LNCaP clone FGC (cell line): ENCODE measurements at regions not wholly inside any gene's neighbourhood (a gene's known extent, or its start where the extent isn't known, plus 50 kb on each side); places are given as distances from the start of the nearest gene placed in this dataset.

ENCODE experiments used
- DNase-seq: peaks from one replicate; pipeline ENCODE4 v3.0.0-alpha.2; 2011; ENCODE audit warnings: low read depth
- H3K4me3 ChIP-seq: 2 replicates; pipeline ENCODE4 v1.5.1; 2011; ENCODE audit warnings: mild to moderate bottlenecking, low read depth, low read length, control low read depth
- TF ChIP-seq, protein P1 (sequence below): IDR thresholded peaks from 2 replicates; pipeline ENCODE4 v1.5.1; 2012; ENCODE audit warnings: mild to moderate bottlenecking; ENCODE audit not compliant: control insufficient read depth, insufficient read depth; ENCODE audit errors: extremely low read depth

GRCh38 chr5:171586436-171586835 lies 167.0 kb downstream of the FGF18 start:
- no peak for DNase-seq
- H3K4me3 ChIP-seq = no peak overlapping the region
- TF ChIP-seq, protein P1, sequence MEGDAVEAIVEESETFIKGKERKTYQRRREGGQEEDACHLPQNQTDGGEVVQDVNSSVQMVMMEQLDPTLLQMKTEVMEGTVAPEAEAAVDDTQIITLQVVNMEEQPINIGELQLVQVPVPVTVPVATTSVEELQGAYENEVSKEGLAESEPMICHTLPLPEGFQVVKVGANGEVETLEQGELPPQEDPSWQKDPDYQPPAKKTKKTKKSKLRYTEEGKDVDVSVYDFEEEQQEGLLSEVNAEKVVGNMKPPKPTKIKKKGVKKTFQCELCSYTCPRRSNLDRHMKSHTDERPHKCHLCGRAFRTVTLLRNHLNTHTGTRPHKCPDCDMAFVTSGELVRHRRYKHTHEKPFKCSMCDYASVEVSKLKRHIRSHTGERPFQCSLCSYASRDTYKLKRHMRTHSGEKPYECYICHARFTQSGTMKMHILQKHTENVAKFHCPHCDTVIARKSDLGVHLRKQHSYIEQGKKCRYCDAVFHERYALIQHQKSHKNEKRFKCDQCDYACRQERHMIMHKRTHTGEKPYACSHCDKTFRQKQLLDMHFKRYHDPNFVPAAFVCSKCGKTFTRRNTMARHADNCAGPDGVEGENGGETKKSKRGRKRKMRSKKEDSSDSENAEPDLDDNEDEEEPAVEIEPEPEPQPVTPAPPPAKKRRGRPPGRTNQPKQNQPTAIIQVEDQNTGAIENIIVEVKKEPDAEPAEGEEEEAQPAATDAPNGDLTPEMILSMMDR = no peak

GRCh38 chr5:171588046-171588445 lies 168.6 kb downstream of the FGF18 start:
- H3K4me3 ChIP-seq = no peak overlapping the region
- TF ChIP-seq, protein P1 = no peak
- DNase-seq = no peak

- DNase-seq = no peak
- no peak overlapping the region for H3K4me3 ChIP-seq
- TF ChIP-seq, protein P1 = no peak
Measured at GRCh38 chr5:171588790-171589189, 169.3 kb downstream of the FGF18 start.

- TF ChIP-seq, protein P1 = no peak
- no peak overlapping the region for H3K4me3 ChIP-seq
- no peak for DNase-seq
Measured at GRCh38 chr5:171589461-171589860, 170.0 kb downstream of the FGF18 start.

DNA sequence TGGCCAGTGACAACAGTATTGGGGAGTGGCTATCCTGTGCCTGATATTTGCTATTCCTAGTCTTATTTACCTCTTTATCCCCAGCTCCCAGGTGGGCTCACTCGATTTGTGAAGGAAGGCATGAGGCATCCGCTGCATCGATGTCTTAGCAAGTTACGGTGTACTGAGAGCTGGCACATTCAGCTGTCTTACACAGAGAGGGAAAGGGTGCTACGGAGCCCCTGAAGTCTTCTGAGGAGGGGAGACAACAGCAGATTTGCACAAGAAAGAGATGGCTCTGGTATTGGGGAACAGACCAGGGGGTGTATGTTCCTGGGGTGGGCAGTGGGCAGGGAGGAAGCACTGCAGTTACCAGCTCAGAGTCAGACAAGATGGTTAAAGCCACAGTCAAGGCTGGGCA lies 172.6 kb downstream of the FGF18 start:
- H3K4me3 ChIP-seq = no peak overlapping the region
- TF ChIP-seq, protein P1 = no peak
- no peak for DNase-seq

DNA sequence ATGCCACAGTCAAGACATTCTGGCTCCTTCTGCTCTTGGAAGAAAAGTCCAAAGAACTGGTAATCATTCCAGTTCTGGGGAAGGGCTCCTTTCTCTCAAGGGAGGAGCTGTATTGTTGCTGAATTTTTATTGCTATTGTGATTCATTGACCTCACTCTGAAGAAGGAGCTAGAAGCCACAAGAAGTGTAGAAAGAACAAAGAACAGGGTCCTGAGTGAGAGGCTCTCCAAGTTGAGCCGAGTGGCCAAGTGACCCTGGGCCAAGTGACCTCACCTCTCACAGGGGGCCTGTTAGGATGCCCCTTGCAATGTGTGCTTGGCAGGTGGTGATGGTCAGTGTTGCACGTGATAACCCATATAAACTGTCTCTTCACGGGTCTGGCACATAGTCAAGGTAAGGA lies 173.3 kb downstream of the FGF18 start:
- H3K4me3 ChIP-seq = no peak overlapping the region
- TF ChIP-seq, protein P1 = no peak
- no peak for DNase-seq

DNA sequence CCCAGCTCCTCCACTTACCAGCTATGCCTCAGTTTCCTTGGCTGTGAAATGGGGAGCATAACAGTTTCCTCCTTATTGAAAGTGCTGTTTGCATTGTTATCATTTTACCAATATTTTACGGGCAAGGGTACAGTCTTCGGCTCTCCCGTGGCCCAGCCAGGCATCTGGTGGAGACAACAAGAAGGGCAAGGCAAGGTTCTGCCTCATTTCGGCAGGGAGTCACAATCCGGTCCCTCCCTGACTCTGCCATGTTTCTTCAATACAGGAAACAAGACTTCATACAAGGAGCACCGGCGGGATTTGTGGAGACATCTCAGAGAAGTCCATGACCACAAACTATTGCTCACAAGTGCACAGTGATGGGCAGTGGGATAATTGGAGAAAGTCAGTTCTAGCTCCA lies 174.0 kb downstream of the FGF18 start:
- no peak for DNase-seq
- H3K4me3 ChIP-seq = no peak overlapping the region
- TF ChIP-seq, protein P1 = no peak
